GM18520 (cell line): ENCODE measurements at regions not wholly inside any gene's neighbourhood (a gene's known extent, or its start where the extent isn't known, plus 50 kb on each side); places are given as distances from the start of the nearest gene placed in this dataset.
"Not testable (repeated sequence)": the region's sequence is repeated elsewhere in the genome, so short reads cannot be mapped to it uniquely, and the experiment has no call there.

Source experiments
- ATAC-seq: cut with Tn5 transposase; IDR thresholded peaks from one replicate; pipeline ENCODE4 v1.9.1; 2021; ENCODE audit not compliant: unreplicated experiment

DNA sequence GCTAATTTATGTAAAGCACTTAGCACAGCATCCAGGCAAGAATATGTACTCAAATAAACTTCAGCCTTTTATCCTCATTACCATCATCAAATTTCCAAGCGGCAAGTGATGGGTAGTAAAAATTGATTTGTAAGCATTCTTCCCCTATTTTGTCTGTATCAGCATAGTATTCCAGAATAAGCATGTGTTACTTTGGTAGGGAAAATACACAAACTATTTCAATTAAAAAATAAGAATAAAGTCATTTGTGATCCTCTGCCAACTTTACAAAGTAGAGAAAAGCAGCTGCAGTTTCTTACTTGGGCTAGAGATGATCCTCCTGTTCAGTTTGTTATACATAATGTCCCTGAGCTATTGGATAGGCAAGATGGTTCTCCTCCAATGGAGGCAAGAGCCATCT lies 493.2 kb downstream of the ZEB2 start:
- ATAC-seq, result no peak

- ATAC-seq, result no peak
Measured at GRCh38 chr2:144020047-144020446, 499.9 kb downstream of the ZEB2 start.

DNA sequence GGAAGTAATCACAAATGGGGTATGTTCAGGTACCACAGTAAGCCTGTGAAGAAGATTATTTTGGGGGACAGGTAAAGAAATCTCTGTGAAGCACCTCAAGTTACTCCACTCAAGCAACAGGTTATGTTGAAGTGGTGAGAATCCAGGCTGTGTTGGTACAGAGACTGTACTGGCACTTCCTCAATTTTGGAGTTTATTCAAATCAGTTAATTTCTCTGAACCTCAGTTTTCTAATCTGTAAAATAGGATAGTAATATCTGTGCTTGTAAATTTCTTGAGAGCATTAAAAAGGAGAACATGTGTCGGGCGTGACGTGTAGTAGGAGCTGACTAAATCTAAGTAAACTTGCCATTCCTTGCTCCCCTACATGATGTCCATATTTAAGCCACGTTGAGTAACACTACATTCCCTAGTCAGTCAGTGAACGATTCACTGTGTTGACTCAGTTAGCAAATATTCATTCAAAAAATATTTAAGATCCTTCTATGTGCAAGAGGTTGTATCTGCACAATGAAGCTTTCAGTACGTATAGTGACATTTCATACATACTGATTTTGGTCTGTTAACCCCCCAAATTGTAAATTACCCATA lies 504.2 kb downstream of the ZEB2 start:
- ATAC-seq, result no peak

GRCh38 chr2:144015036-144015435 lies 504.9 kb downstream of the ZEB2 start:
- no peak for ATAC-seq

DNA sequence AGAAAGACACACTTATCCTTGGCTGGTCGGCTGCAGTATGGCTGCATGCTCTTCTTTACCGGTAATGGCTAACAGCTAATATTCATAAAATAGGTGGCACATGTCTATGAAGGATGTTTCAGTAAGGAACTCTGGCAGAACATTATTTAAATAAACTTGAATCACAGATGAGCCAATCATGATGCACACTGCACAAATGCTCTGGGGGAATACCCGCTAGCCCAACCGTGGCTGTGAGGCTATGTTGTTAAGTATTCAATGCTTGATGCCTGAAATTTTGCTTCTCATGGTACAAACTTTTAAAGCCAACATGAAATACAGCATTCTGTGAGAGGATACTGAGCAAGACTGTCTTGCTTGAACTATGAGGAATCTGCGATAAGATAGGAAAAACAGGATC lies 505.8 kb downstream of the ZEB2 start:
- no peak for ATAC-seq

GRCh38 chr2:144012304-144012703 lies 507.6 kb downstream of the ZEB2 start:
- no peak for ATAC-seq

DNA sequence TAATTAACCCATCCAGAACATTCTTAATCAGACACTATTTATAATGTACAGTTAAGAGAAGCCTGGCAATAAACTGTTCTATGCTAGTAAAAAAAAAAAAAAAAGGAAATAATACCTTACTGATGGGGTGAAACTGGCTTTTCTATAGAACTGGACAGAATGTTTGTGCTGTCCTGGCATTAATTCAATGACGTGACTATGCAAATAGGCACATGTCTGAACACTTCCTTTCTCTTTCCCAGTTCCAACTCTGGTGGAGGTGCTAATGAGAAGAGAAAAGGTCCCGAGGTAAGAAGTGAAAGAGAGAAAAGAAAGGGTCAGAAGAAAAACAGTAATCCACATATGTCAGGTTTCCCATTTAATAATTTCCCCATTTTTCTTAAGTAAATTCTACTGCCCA lies 508.4 kb downstream of the ZEB2 start:
- ATAC-seq, result no peak

DNA sequence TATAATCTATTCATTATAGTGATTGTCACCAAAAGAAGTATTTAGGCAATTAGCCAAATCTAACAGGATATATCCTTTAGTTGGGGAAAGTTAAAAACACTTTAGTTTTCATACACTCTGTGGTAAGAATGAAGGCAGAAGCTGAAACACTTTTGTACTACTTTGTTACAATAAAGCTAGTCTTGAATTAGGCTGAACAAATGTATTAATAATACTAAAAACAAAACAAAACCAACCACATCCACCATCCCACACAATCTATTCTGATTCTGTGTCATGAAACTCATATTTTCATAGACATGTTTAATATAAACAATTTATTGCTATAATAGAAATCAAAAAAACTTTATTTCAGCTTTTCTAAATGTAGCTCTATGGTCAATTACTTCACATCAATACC lies 508.8 kb downstream of the ZEB2 start:
- no peak for ATAC-seq

- ATAC-seq, result no peak
Measured at GRCh38 chr2:144010096-144010836, 509.7 kb downstream of the ZEB2 start.

DNA sequence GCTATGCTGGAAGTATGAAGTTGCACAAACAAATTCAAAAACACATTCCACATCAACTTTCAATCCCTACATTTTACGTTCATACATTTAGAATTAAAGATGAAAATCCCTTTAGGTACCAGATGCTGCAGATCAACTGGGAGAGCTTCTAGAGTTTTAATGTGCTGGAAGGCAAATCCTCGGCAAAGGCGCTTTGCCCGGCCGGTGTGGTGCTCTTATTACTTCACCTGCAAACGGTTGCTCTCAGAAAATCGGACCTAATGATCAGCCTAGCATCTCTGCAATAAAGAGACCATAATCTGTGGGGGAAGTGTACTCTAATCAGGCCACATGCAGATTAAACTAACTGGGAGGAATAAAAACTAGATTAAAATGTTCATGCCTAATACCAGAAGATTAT lies 513.8 kb downstream of the ZEB2 start:
- ATAC-seq, result no peak

- ATAC-seq, result no peak
Measured at GRCh38 chr2:144004742-144005141, 515.2 kb downstream of the ZEB2 start.

GRCh38 chr2:144003460-144004075 lies 516.4 kb downstream of the ZEB2 start:
- ATAC-seq, result no peak

- no peak for ATAC-seq
Measured at GRCh38 chr2:143996974-143997373, 522.9 kb downstream of the ZEB2 start.

- ATAC-seq, result no peak
Measured at GRCh38 chr2:143994961-143995360, 525.0 kb downstream of the ZEB2 start.

DNA sequence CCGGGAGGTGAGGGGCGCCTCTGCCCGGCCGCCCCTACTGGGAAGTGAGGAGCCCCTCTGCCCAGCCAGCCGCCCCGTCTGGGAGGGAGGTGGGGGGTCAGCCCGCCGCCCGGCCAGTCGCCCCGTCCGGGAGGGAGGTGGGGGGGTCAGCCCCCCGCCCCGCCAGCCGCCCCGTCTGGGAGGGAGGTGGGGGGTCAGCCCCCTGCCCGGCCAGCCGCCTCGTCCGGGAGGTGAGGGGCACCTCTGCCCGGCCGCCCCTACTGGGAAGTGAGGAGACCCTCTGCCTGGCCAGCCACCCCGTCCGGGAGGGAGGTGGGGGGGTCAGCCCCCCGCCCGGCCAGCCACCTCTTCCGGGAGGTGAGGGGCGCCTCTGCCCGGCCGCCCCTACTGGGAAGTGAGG lies 528.3 kb downstream of the ZEB2 start:
- ATAC-seq, result not testable (repeated sequence)

- no peak for ATAC-seq
Measured at GRCh38 chr2:143988082-143988481, 531.8 kb downstream of the ZEB2 start.

- ATAC-seq, result no peak
Measured at GRCh38 chr2:143981428-143981827, 538.5 kb downstream of the ZEB2 start.

DNA sequence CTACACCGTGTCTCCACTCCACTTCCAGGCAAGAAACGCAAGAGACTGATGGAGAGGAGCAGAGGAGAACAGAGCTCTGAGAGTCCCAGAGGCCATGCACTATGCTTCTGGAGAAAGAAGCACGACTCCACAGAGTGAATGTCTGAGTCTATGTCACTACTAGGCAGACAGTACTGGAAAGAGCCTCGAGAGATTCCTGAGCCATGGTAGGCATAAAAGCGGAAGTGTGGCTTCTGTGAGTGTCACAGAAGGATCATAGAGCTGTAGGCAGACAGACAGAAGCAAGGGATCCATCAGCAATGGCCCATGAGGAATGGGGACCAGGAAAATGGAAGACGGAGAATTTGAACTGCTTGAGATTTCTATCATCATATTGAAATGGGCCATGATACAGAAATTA lies 542.6 kb downstream of the ZEB2 start:
- no peak for ATAC-seq

DNA sequence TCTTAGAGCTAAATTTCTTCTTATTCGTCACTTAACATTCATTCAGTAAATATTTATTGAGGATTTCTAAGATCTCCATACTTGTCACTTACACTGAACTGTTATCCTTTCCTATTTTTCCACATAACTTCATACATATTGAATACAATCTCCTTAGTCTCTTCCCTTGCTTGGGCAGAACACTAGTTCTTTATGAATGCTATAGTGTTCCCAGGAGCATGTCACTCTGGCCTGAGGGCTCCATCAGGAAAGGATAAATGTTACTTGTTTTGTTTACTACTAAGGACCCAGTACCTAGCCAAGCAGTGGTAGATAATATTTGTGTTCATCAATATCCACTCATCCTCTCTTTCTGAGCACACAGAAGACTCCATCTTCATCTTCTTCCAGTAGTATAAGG lies 544.7 kb downstream of the ZEB2 start:
- ATAC-seq, result no peak

- ATAC-seq, result no peak
Measured at GRCh38 chr2:143974262-143974661, 545.7 kb downstream of the ZEB2 start.

- ATAC-seq, result no peak
Measured at GRCh38 chr2:143968860-143969259, 551.1 kb downstream of the ZEB2 start.

DNA sequence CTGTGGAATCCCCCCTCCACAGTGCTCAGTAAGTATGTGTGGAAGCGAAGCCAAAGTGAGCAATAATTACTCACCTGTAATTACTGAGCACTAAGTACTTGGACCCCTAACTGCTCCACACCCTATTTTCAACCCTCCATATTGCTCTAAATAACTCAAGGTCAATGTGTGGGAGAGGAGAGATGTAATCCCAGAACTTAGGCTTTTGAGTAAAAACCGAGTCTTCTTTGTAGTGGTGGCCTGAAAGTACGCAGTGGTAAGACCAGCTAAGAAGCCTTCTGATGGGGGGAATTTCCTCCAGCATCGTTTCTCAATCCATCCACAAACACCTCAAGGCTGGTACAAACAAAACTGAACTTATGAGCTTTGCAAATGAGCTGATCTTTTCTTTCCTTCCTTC lies 551.6 kb downstream of the ZEB2 start:
- ATAC-seq, result no peak
